ENCODE measurements at regions not wholly inside any gene's neighbourhood (a gene's known extent, or its start where the extent isn't known, plus 50 kb on each side); places are given as distances from the start of the nearest gene placed in this dataset.

- TF ChIP-seq EZH2 (IDR thresholded peaks at IDR 0.05; ENCODE audit: low read depth, unreplicated experiment), result no peak
- TF ChIP-seq CTCF (conservative IDR thresholded peaks at IDR 0.05; ENCODE audit: low read depth in 2 of 2), result no peak
- TF ChIP-seq POLR2AphosphoS5 (IDR thresholded peaks at IDR 0.05; ENCODE audit: low read depth), result no peak
- TF ChIP-seq EZH2phosphoT487 (IDR thresholded peaks at IDR 0.05; ENCODE audit: unreplicated experiment), result no peak
These were observed 776.8 kb upstream of the ACVR2A start for GRCh38 chr2:147068071-147068470.

Measured in GM23338 (cell line).